ENCODE measurements at regions not wholly inside any gene's neighbourhood (a gene's known extent, or its start where the extent isn't known, plus 50 kb on each side); places are given as distances from the start of the nearest gene placed in this dataset.

DNA sequence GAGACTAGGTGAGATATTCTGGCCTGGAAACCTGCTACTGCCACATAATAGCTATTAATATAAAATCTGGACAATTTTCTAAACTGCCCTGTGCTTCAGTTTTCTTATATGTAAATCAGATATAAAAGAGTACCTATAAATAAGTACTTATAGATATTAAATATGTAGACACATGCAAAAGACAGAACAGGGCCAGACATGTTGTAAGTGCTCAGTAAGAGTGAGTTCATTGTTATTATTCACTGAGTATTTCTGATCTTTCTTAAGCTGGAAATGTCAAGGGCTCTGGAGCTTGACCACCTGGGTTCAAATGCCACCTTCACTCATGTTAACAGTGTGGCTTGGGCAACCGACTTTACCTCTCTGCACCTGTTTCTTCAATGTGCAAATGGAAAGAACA lies 179.8 kb downstream of the GALC start:
- no peak for TF ChIP-seq EZH2 (IDR thresholded peaks at IDR 0.05; ENCODE audit: borderline replicate concordance, insufficient read depth, low read length, poor library complexity, severe bottlenecking)
- TF ChIP-seq CTCF (IDR thresholded peaks at IDR 0.05; ENCODE audit: poor library complexity, severe bottlenecking) = no peak
- TF ChIP-seq RAD21 (conservative IDR thresholded peaks at IDR 0.05) = no peak
- TF ChIP-seq POLR2AphosphoS5 (IDR thresholded peaks at IDR 0.05) = no peak
- no peak for TF ChIP-seq EP300 (conservative IDR thresholded peaks at IDR 0.05; ENCODE audit: poor library complexity, severe bottlenecking)
